Omental fat pad (tissue), 3 donors: ENCODE measurements at regions not wholly inside any gene's neighbourhood (a gene's known extent, or its start where the extent isn't known, plus 50 kb on each side); places are given as distances from the start of the nearest gene placed in this dataset.

ENCODE experiments used
- ATAC-seq: fragments of 150-250 bp; one replicate; pipeline ENCODE4 v1.9.1; 2016; ENCODE audit warnings: mild to moderate bottlenecking, moderate library complexity; ENCODE audit not compliant: low FRiP score
- DNase-seq: peaks from one replicate; pipeline ENCODE4 v3.0.0-alpha.2; 2019; ENCODE audit warnings: low spot score
- TF ChIP-seq, protein P1 (sequence below), 3 donors: fragments of 450-650 bp; IDR thresholded peaks; one replicate each; pipeline ENCODE4 v1.5.1; 2016 to 2017; ENCODE audit warnings: antibody characterized with exemption in 3 of 3, mild to moderate bottlenecking in 3 of 3, moderate library complexity in 2 of 3

DNA sequence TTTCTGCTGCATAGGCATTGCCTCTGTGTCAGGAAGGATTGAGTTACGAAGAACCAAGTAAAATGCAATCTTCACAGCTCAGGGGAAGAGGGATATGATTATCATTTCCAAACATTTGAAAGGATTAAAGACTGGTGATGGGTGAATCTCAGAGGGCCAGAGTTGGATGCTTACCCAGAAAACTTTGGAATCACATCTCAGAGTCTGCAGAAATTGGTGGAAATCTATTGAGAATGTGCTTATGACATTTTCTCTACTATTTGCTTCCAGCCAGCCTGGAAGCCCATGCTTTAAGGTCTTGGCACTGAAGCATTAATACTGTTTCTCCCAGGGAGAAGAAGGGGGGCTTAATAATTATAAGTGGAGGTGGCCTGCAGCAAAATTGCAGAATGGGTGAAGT, 1301.4 kb upstream of the PIK3C3 start:
- ATAC-seq: no peak
- no peak for DNase-seq
- TF ChIP-seq, protein P1, sequence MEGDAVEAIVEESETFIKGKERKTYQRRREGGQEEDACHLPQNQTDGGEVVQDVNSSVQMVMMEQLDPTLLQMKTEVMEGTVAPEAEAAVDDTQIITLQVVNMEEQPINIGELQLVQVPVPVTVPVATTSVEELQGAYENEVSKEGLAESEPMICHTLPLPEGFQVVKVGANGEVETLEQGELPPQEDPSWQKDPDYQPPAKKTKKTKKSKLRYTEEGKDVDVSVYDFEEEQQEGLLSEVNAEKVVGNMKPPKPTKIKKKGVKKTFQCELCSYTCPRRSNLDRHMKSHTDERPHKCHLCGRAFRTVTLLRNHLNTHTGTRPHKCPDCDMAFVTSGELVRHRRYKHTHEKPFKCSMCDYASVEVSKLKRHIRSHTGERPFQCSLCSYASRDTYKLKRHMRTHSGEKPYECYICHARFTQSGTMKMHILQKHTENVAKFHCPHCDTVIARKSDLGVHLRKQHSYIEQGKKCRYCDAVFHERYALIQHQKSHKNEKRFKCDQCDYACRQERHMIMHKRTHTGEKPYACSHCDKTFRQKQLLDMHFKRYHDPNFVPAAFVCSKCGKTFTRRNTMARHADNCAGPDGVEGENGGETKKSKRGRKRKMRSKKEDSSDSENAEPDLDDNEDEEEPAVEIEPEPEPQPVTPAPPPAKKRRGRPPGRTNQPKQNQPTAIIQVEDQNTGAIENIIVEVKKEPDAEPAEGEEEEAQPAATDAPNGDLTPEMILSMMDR (IDR thresholded peaks at IDR 0.05): no peak

DNA sequence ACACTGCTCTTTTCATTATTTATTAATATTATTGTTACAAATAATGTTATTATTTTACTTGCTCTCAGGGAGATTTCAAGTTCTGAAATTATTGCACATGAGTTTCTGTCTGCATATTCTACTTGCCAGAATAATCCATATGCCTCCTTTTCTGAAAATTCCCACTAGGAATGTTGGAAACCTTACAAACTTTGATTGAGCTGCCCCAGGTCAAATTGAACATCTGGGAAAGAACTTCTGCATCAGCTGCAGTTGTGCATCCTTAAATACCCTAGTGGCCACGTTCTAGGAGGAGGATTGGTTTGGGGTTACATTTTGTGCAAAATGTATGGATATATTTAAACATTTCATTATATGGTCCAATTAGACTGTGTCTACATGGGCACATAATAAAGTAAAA, 1302.7 kb upstream of the PIK3C3 start:
- TF ChIP-seq, protein P1 (IDR thresholded peaks at IDR 0.05): no peak
- no peak for ATAC-seq
- DNase-seq: no peak

DNA sequence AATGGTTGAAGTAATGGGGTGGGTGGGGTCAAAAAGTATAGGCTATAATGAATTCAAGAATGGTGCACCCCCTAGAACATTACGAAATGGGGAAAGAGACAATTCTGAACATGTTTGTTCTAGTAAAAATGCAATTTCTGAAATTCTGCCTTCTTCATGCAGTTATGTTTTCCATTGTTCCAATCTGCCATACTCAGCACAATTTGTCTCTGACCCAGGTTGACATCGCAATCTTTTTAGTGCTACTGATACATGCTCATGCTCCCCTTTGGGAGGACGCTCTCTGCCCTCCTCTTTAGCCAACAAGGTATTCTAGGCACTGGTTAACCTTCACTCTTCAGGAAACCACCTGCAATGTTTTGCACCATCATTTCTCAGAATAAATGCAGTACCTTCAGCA, 1303.9 kb upstream of the PIK3C3 start:
- ATAC-seq (no peak), DNase-seq (no peak)
- TF ChIP-seq, protein P1 (IDR thresholded peaks at IDR 0.05): no peak

DNA sequence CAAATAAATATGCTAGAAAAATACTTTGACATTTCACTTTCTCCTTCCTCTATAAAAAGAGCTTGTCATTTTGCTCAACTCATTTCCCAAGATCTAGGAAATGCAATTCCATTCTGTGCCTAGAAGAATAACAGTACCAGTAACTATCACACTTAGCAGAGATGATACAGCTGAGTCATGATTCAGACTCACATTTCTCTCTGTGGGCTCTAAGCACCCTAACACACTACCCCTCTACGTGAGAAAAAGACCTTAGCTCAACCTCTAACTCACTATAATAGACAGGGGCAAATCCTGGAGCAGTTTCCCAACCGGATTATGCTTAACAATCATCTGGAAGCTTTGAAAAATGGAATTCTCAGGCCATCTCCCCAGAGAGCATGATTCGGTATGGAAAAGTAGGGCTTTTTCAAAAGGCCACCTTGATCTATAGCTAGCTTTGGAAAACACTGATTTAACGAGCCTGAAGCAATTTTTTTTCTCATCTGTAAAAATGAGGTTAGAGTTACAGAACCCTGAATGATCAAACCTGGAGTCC, 1312.3 kb upstream of the PIK3C3 start:
- no peak for DNase-seq
- ATAC-seq: no peak
- TF ChIP-seq, protein P1 (IDR thresholded peaks at IDR 0.05): no peak

DNA sequence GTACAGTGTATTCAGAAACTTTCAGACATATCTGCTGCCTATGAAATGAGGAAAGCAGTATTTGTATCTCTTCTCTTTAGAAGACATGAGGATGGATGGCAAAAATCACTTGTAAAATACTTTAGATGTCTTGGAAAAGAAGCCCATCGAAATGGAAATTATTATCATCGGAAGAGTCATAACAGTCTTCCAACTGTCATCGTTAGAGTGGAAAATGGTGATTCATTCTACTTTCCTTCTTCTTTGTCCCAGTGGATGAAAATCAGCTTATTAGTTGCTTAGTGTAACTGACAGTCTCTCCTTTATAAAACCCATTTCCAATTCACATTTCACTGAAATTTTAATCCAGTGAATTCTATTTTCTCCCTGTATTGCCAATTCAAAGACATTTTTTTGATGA, 1323.7 kb upstream of the PIK3C3 start:
- ATAC-seq: no peak
- TF ChIP-seq, protein P1 (IDR thresholded peaks at IDR 0.05): no peak
- DNase-seq: no peak

DNA sequence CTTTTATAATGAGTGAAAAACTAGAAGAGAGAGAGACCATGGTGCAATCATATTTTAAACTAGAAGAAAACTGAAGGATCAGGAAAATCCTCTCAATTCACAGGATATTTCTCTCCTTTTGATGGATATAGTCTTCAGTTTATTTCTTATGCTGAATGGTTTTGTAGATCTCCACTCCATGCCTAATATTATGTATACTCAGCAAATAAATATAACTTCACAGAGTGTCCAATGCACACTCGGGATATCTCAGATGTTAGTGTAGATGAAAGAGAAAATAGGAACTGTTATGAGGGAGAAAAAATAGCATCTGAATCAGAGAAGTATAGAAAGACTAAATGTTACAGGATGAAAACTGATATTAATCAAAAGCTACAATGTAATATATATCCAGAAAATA, 1324.5 kb upstream of the PIK3C3 start:
- TF ChIP-seq, protein P1 (IDR thresholded peaks at IDR 0.05): no peak
- no peak for ATAC-seq
- no peak for DNase-seq

DNA sequence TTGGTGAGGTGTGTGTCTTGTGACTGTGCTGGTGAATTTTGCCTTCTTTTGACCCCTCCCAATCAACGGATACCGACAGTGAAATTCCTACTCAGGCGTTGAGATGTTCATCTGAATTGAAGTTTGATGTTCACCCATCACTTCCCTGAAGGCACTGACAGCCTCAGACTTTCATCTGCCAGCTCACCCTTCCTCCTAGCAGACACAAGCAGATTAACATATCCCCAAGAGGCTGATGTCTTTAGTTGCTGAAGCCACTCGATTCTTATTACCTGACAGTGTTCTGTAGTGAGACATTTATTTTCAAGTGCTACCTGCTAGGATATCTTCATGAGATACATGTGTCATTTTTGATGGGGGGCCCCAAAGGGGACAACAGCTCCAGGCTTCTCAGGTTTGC, 1330.1 kb upstream of the PIK3C3 start:
- ATAC-seq (no peak), DNase-seq (no peak)
- TF ChIP-seq, protein P1 (IDR thresholded peaks at IDR 0.05): no peak
